CD4-positive, alpha-beta T cell treated with Interleukin-10 for 1 hour (primary cell): ENCODE measurements at regions not wholly inside any gene's neighbourhood (a gene's known extent, or its start where the extent isn't known, plus 50 kb on each side); places are given as distances from the start of the nearest gene placed in this dataset.

Experiments used
- DNase-seq: peaks from one replicate; pipeline ENCODE4 v3.0.0-alpha.2; 2020

- DNase-seq, result no peak
Measured at GRCh38 chr5:3827624-3828023, 232.0 kb downstream of the IRX1 start.

- DNase-seq, result no peak
Measured at GRCh38 chr5:3828761-3829160, 233.1 kb downstream of the IRX1 start.

- no peak for DNase-seq
Measured at GRCh38 chr5:3833566-3833965, 237.9 kb downstream of the IRX1 start.

- DNase-seq, result no peak
Measured at GRCh38 chr5:3835811-3836210, 240.2 kb downstream of the IRX1 start.

- DNase-seq, result no peak
Measured at GRCh38 chr5:3836528-3836927, 240.9 kb downstream of the IRX1 start.

- DNase-seq, result no peak
Measured at GRCh38 chr5:3837506-3837905, 241.9 kb downstream of the IRX1 start.

- no peak for DNase-seq
Measured at GRCh38 chr5:3839151-3839550, 243.5 kb downstream of the IRX1 start.

- no peak for DNase-seq
Measured at GRCh38 chr5:3842591-3842990, 247.0 kb downstream of the IRX1 start.

GRCh38 chr5:3843706-3844105 lies 248.1 kb downstream of the IRX1 start:
- DNase-seq, result no peak

- DNase-seq, result no peak
Measured at GRCh38 chr5:3844266-3844665, 248.6 kb downstream of the IRX1 start.

- DNase-seq, result no peak
Measured at GRCh38 chr5:3845230-3845629, 249.6 kb downstream of the IRX1 start.

GRCh38 chr5:3852161-3852916 lies 256.7 kb downstream of the IRX1 start:
- no peak for DNase-seq

GRCh38 chr5:3853362-3853761 lies 257.7 kb downstream of the IRX1 start:
- DNase-seq, result no peak

- no peak for DNase-seq
Measured at GRCh38 chr5:3854188-3854821, 258.7 kb downstream of the IRX1 start.

GRCh38 chr5:3856036-3856435 lies 260.4 kb downstream of the IRX1 start:
- no peak for DNase-seq

GRCh38 chr5:3858524-3858923 lies 262.9 kb downstream of the IRX1 start:
- no peak for DNase-seq

- no peak for DNase-seq
Measured at GRCh38 chr5:3862906-3863305, 267.3 kb downstream of the IRX1 start.

- no peak for DNase-seq
Measured at GRCh38 chr5:3875144-3875543, 279.5 kb downstream of the IRX1 start.

GRCh38 chr5:3878267-3878666 lies 282.6 kb downstream of the IRX1 start:
- DNase-seq, result no peak

GRCh38 chr5:3883040-3883439 lies 287.4 kb downstream of the IRX1 start:
- no peak for DNase-seq

GRCh38 chr5:3886524-3887451 lies 291.2 kb downstream of the IRX1 start:
- no peak for DNase-seq

- no peak for DNase-seq
Measured at GRCh38 chr5:3888310-3888709, 292.7 kb downstream of the IRX1 start.

GRCh38 chr5:3889412-3890142 lies 293.9 kb downstream of the IRX1 start:
- no peak for DNase-seq
